ENCODE measurements at regions not wholly inside any gene's neighbourhood (a gene's known extent, or its start where the extent isn't known, plus 50 kb on each side); places are given as distances from the start of the nearest gene placed in this dataset.

- no peaks in the 10 kb centered on the region; a peak in 1 of 4 replicates for H3K4me1 ChIP-seq (ENCODE audit: control insufficient read depth in 1 of 2, insufficient read depth in 2 of 2, low read depth in 1 of 2, low read length in 1 of 2)
- DNase-seq, result no peak
- CTCF ChIA-PET, result interaction anchor here (0.7 kb wide), 1 partner anchor 48 kb away, joined by 3 read pairs; no protein-coding TSS in a partner anchor
Measured at GRCh38 chr1:96643519-96643918, 78.1 kb upstream of the PTBP2 start.

GRCh38 chr1:96649301-96649700 is 72.3 kb upstream of the PTBP2 start:
- TF ChIP-seq POLR2AphosphoS5 (IDR thresholded peaks at IDR 0.05; ENCODE audit: low read depth, low read length) (no peak), FOXM1 (IDR thresholded peaks at IDR 0.05; ENCODE audit: low read depth) (no peak), TAF1 (IDR thresholded peaks at IDR 0.05; ENCODE audit: borderline replicate concordance, low read depth, low read length) (no peak), EP300 (IDR thresholded peaks at IDR 0.05; ENCODE audit: borderline replicate concordance in 1 of 2, low read depth in 1 of 2, low read length in 1 of 2) (no peak), SIN3A (IDR thresholded peaks at IDR 0.05; ENCODE audit: borderline replicate concordance, low read depth, low read length) (no peak), FOSL2 (IDR thresholded peaks at IDR 0.05; ENCODE audit: borderline replicate concordance, low read depth) (no peak), TCF12 (IDR thresholded peaks at IDR 0.05) (no peak), RFX5 (IDR thresholded peaks at IDR 0.05; ENCODE audit: low read length) (no peak), ZBTB33 (IDR thresholded peaks at IDR 0.05; ENCODE audit: borderline replicate concordance, low read depth) (no peak), ELF1 (IDR thresholded peaks at IDR 0.05) (no peak), CHD2 (IDR thresholded peaks at IDR 0.05; ENCODE audit: low read length, partially characterized antibody) (no peak), MEF2A (IDR thresholded peaks at IDR 0.05; ENCODE audit: borderline replicate concordance, low read depth) (no peak), NRF1 (IDR thresholded peaks at IDR 0.05; ENCODE audit: low read depth, low read length) (no peak), RXRA (IDR thresholded peaks at IDR 0.05; ENCODE audit: borderline replicate concordance, low read depth) (no peak), EZH2phosphoT487 (IDR thresholded peaks at IDR 0.05; ENCODE audit: borderline replicate concordance, low read depth) (no peak), MAX (IDR thresholded peaks at IDR 0.05; ENCODE audit: low read depth) (no peak), JUND (IDR thresholded peaks at IDR 0.05) (no peak)
- TF ChIP-seq, protein P1, sequence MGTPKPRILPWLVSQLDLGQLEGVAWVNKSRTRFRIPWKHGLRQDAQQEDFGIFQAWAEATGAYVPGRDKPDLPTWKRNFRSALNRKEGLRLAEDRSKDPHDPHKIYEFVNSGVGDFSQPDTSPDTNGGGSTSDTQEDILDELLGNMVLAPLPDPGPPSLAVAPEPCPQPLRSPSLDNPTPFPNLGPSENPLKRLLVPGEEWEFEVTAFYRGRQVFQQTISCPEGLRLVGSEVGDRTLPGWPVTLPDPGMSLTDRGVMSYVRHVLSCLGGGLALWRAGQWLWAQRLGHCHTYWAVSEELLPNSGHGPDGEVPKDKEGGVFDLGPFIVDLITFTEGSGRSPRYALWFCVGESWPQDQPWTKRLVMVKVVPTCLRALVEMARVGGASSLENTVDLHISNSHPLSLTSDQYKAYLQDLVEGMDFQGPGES (IDR thresholded peaks at IDR 0.05; ENCODE audit: low read depth, low read length), result no peak
- TF ChIP-seq, protein P2, sequence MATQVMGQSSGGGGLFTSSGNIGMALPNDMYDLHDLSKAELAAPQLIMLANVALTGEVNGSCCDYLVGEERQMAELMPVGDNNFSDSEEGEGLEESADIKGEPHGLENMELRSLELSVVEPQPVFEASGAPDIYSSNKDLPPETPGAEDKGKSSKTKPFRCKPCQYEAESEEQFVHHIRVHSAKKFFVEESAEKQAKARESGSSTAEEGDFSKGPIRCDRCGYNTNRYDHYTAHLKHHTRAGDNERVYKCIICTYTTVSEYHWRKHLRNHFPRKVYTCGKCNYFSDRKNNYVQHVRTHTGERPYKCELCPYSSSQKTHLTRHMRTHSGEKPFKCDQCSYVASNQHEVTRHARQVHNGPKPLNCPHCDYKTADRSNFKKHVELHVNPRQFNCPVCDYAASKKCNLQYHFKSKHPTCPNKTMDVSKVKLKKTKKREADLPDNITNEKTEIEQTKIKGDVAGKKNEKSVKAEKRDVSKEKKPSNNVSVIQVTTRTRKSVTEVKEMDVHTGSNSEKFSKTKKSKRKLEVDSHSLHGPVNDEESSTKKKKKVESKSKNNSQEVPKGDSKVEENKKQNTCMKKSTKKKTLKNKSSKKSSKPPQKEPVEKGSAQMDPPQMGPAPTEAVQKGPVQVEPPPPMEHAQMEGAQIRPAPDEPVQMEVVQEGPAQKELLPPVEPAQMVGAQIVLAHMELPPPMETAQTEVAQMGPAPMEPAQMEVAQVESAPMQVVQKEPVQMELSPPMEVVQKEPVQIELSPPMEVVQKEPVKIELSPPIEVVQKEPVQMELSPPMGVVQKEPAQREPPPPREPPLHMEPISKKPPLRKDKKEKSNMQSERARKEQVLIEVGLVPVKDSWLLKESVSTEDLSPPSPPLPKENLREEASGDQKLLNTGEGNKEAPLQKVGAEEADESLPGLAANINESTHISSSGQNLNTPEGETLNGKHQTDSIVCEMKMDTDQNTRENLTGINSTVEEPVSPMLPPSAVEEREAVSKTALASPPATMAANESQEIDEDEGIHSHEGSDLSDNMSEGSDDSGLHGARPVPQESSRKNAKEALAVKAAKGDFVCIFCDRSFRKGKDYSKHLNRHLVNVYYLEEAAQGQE (IDR thresholded peaks at IDR 0.05; ENCODE audit: low read depth, low read length), result no peak
- TF ChIP-seq, protein P3, sequence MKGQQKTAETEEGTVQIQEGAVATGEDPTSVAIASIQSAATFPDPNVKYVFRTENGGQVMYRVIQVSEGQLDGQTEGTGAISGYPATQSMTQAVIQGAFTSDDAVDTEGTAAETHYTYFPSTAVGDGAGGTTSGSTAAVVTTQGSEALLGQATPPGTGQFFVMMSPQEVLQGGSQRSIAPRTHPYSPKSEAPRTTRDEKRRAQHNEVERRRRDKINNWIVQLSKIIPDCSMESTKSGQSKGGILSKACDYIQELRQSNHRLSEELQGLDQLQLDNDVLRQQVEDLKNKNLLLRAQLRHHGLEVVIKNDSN (IDR thresholded peaks at IDR 0.05; ENCODE audit: borderline replicate concordance, low read depth), result no peak
- H3K27me3 ChIP-seq (ENCODE audit: insufficient read depth), result no peaks in the 10 kb centered on the region

More at GRCh38 chr1:96643519-96643918, 78.1 kb upstream of the PTBP2 start:
- Histone ChIP-seq H3K4me3 (ENCODE audit: low read depth in 2 of 2, low read length in 1 of 2) (no peak overlapping the region), H3K4me2 (no peak overlapping the region), H2AFZ (ENCODE audit: low read depth) (no peak overlapping the region), H4K20me1 (ENCODE audit: insufficient read depth) (no peaks in the 10 kb centered on the region), H3F3A (replicated peaks; ENCODE audit: insufficient read depth) (no peaks in the 10 kb centered on the region), H3K9ac (no peak overlapping the region), H3K9me2 (no peaks in the 10 kb centered on the region), H3K27me3 (ENCODE audit: insufficient read depth) (no peaks in the 10 kb centered on the region), H3K27ac (ENCODE audit: low read depth in 2 of 2, low read length in 1 of 2) (no peak overlapping the region), H3K9me3 (no peaks in the 10 kb centered on the region), H3K79me2 (ENCODE audit: insufficient read depth) (no peaks in the 10 kb centered on the region), H3K36me3 (replicated peaks in 1 of 2; ENCODE audit: control insufficient read depth in 1 of 2, insufficient read depth in 2 of 2, low read length in 1 of 2) (no peaks in the 10 kb centered on the region)
- POLR2A ChIA-PET, result no interaction called here
- WGBS (ENCODE audit: low lambda C conversion rate), result 32% methylated on average over 1 of the region's 1 CpG
- no peak for TF ChIP-seq JUND (IDR thresholded peaks at IDR 0.05)
- TF ChIP-seq FOXJ3 (CRISPR knock-in tag; IDR thresholded peaks at IDR 0.05), result no peak
- no peak for TF ChIP-seq SMC3 (IDR thresholded peaks at IDR 0.05; ENCODE audit: low read depth, low read length)

More at GRCh38 chr1:96649301-96649700, 72.3 kb upstream of the PTBP2 start:
- no peaks in the 10 kb centered on the region for H3K36me3 ChIP-seq (replicated peaks in 1 of 2; ENCODE audit: control insufficient read depth in 1 of 2, insufficient read depth in 2 of 2, low read length in 1 of 2)
- H3K4me3 ChIP-seq (ENCODE audit: low read depth in 2 of 2, low read length in 1 of 2), result no peak overlapping the region
- no peaks in the 10 kb centered on the region for H4K20me1 ChIP-seq (ENCODE audit: insufficient read depth)
- no peaks in the 10 kb centered on the region for H3K79me2 ChIP-seq (ENCODE audit: insufficient read depth)
- H3K27ac ChIP-seq (ENCODE audit: low read depth in 2 of 2, low read length in 1 of 2), result no peak overlapping the region
- no peak overlapping the region for H3K9ac ChIP-seq
- POLR2A ChIA-PET, result no interaction called here
- H2AFZ ChIP-seq (ENCODE audit: low read depth), result no peak overlapping the region
- H3K9me2 ChIP-seq, result no peaks in the 10 kb centered on the region
- H3F3A ChIP-seq (replicated peaks; ENCODE audit: insufficient read depth), result no peaks in the 10 kb centered on the region
- DNase-seq, result no peak
- H3K4me2 ChIP-seq, result no peak overlapping the region
- H3K9me3 ChIP-seq, result no peaks in the 10 kb centered on the region
- no peaks in the 10 kb centered on the region; a peak in 1 of 4 replicates for H3K4me1 ChIP-seq (ENCODE audit: control insufficient read depth in 1 of 2, insufficient read depth in 2 of 2, low read depth in 1 of 2, low read length in 1 of 2)
- CTCF ChIA-PET, result no interaction called here

All from SK-N-SH (cell line).